ENCODE measurements at regions not wholly inside any gene's neighbourhood (a gene's known extent, or its start where the extent isn't known, plus 50 kb on each side); places are given as distances from the start of the nearest gene placed in this dataset.

DNA sequence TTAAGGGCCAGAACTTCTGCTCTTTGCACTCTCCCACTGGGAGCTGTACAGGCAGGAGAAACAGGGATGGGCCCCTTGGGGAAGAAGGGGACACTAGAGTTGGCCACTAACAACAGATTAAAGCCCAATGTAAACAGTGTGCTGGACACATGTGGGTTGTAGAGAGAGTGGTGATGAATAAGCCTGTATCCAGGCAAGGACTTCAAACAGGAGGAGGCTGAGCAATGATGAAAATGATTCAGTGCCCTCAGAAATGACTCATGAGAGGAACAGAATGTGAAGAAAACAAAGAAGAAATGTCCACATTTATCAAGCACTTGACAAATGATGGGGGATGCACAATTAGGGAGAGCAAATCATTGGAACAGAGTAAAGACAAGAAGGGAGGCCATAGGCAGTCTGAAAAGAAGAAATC, 242.3 kb downstream of the TBX18 start:
- TF ChIP-seq, protein P1, sequence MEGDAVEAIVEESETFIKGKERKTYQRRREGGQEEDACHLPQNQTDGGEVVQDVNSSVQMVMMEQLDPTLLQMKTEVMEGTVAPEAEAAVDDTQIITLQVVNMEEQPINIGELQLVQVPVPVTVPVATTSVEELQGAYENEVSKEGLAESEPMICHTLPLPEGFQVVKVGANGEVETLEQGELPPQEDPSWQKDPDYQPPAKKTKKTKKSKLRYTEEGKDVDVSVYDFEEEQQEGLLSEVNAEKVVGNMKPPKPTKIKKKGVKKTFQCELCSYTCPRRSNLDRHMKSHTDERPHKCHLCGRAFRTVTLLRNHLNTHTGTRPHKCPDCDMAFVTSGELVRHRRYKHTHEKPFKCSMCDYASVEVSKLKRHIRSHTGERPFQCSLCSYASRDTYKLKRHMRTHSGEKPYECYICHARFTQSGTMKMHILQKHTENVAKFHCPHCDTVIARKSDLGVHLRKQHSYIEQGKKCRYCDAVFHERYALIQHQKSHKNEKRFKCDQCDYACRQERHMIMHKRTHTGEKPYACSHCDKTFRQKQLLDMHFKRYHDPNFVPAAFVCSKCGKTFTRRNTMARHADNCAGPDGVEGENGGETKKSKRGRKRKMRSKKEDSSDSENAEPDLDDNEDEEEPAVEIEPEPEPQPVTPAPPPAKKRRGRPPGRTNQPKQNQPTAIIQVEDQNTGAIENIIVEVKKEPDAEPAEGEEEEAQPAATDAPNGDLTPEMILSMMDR (conservative IDR thresholded peaks at IDR 0.05 in 1 of 2, IDR thresholded peaks at IDR 0.05 in 1 of 2; ENCODE audit: extremely low read depth in 1 of 2, insufficient read depth in 1 of 2, low read depth in 1 of 2, low read length in 2 of 2): no peak
- TF ChIP-seq EZH2 (IDR thresholded peaks at IDR 0.05; ENCODE audit: borderline replicate concordance, low read length): no peak

Measured in mammary epithelial cell (primary cell).